ENCODE measurements at regions not wholly inside any gene's neighbourhood (a gene's known extent, or its start where the extent isn't known, plus 50 kb on each side); places are given as distances from the start of the nearest gene placed in this dataset.
"Not testable (repeated sequence)": the region's sequence is repeated elsewhere in the genome, so short reads cannot be mapped to it uniquely, and the experiment has no call there.

DNA sequence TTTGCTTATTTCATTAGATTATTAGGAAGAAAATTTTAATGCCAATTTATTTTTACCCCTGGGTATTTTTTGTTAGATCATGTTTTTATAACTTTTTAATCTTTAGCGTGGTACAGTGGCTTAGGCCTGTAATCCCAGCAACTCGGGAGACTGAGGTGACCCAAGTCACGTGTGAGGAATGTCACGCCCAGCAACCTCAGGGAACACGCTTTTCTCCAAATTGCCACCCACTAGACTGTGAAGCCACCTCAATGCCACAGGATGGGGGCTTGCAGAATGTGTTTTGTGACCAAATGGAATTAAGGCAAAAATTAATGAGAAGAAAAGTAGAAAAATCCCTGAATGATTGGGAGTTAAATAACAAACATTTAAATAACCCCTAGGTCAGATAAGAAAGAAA, 141.8 kb downstream of the LAT start:
- no peak for DNase-seq

DNA sequence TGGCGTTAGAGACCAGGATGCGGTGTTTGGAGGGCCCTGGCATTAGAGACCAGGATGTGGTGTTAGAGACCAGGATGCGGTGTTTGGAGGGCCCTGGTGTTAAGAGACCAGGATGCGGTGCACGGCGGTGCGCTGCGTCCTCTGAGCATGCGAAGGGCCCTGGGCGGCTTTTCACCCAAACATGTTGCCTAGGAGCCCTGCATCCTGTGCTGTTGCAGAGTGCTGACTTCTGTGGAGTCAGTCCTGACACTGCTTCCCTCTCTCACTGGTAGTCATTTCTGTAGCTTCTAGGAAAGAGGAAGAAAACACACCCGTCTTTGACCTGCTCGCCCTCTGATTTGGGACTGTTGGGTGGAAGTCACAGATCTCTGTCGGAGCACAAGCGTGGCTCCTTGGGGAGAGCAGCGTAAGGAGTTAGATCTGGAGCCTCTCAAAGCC, 141.2 kb downstream of the LAT start:
- no peak for DNase-seq

DNA sequence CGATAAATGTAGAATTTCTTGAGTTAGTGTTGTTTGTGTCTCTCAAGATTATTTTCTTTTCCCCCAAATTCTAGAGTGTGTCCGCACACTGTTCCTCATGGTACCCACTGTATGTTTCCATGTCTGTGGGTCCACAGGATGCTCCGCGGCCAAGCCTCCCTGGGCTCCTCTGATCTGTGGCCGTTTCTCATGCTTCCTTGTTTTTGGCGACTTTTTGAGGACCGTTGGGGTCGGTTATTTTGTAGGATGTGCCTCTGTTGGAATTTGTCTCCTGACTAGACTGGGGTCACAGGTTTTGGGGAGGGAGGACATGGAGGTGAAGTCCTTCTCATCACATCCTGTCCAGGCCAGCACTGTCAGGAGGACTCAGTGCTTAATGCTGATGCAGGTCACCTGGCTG, 140.0 kb downstream of the LAT start:
- DNase-seq: no peak

DNA sequence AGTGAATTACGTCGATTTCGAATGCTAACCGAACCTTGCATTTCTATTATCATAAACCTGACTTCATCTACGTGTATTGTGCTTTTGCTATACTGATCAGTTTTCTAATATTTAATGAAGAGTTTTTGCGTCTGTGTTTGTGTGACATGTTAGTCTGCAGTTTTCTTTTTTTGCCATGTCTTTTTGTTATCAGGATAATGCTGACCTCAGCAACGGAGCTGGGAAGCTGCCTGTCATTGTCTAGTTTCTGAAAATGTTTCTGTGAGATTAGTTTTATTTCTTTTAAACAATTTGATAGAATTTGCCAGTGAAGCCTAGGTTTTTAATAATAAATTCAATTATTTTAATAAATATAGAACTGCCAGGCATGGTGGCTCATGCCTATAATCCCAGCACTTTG, 139.3 kb downstream of the LAT start:
- not testable (repeated sequence) for DNase-seq

DNA sequence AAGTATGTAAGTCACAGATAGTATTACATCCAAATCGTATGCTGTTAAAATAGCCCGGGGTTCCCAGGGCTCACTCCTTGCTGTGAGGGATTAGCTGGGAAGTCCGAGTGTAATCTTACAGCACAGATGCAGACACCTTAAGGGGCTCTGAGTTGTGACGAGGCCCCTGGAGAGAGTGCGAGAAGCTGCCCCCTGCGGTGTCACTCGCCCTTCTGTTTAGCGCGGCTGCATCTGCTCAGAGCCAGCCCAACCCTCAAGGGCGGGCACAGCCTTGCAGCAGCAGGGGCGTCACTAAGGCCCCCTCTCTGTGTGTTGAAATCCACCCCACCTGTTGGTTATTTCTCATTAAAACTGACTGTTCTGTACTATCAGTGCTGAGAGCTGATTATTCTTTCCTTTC, 135.8 kb downstream of the LAT start:
- DNase-seq: not testable (repeated sequence)

DNA sequence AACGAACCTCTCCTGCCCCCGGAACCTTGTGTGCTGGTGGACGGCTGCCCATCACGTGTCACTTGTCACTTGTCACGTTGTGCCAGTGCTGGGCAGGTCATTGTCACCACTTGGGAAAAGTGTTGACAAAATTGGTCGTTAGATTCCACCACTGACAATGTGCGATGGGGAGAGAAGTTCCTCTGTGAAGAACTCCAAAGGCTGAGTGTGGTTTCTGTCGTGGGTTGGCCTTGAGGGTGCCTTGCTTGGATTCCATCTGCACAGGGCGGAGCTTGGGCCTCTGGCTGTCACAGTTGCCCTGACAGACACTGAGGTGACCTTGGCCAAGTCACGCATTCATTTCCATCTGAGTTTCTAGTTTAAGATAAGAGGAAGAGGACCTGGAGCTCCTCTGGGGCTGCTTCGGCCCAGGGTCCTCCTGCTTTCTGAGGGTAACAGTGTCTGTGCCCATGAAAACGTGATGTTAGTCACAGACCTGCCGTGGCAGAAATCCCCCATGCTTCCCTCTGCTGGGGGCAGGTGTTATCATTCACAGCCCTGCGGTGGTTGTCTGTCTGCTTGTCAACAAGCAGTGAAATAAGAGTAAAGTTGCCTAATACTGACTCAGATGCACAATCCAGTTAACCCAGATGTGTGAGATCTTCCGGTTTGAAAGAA, 133.6 kb downstream of the LAT start:
- DNase-seq: not testable (repeated sequence)

DNA sequence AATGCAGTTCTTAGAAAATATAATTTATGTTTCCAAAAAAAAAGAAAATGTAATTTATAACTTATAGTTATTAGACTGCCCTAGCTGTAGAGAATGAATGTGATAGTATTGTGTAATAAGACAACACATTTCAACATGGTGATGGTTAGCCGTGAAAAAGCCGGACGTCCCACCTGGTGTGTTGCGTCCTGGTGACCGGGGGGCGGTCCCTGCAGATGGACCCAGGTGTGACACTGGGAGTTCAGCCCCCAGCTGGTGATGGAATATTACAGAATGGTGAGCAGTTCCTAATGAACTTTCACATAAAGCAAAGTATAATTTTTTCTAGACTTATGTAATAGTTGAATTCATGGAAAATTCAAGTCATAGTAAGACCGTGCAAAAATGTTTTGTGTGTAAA, 132.8 kb downstream of the LAT start:
- no peak for DNase-seq

DNA sequence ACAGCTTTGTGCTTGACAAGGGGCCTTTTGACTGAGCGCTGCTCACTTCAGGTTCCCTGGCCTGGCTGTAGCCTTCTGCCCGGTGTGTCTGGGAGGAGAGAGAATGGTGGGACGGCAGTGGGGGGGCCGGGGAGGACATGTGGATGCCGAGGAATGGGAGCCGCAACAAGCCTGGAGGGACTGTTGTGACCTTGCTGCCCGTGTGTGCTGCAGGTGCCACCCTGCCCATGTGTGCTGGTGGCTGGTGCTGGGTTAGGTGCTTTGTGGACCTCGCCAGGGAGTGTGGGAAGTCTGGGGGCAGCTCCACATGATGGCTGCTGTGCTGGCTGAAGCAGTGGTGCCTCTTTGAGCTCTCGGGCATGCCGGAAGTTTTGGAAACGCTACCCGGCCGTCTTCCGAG, 132.1 kb downstream of the LAT start:
- no peak for DNase-seq

DNA sequence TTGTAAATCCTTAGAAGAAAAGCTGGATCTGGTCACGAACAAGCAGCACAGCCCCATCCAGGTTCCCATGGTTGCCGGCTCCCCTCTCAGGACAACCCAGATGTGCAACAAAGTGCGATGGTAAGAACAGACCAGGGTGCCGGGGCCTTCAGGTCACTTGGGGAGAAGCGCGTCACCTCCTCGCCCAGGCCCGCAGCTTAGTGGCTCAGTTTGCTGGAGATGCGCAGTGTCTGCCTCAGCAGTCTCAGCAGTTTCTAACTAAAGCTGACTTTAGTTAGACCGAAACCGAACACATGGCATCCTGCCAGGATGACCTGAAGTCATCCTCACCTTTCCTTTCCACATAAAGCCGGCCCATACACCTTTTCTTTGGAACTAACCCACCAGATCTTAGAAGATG, 131.4 kb downstream of the LAT start:
- not testable (repeated sequence) for DNase-seq

DNA sequence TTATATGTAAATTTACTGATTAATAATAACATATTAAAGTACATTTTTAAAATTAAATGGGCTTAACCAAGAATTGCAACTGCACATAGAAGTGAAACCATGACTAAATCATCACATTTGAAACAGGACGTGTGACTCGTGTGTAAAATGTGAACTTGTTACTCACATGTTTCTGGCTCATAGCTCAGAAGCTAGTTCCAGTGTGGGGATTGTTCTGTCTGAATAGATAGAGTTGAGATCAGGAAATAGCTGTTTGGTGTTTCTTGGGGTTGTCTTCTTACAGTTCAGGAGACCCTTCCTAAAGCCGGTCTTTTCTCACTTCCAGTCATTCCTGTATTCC, 130.9 kb downstream of the LAT start:
- DNase-seq: not testable (repeated sequence)

DNA sequence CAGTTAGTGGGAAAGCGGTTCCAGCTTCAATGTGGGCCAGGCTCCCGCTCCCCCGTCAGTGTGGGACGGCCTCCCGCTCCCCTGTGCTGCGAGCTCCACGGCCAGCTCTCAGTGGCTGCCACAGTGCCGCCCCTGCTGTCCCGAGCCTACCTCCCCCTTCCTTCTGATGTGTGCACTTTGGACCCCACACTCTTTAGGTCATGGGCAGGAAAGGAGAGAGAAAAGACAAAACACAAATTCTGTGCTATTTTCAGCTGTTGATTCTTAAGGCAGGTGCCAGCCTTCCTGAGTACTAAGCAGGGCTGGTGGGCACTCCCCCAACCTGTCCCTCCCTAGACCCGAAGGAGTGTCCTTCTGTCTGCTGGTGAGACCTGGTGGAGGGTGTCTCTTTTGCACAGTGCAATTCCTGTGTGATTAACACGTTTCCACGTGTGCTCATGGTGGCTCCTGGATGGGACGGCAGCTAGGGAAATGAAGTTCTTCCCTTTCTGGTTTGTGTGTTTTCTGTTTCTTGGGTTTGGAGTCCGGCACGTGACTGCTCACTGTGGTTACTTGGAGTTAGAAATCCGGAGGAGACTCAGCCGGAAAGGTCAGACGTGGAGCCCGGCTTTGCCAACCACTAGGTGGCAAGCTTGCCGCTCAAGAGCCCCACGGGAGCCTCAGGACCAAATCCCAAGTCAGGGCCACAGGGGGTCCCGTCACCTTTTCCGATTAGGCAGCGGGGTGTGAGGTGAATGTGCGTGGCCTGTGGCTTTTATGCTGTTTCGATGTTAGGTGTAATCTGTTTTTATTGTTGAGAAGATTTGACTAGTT, 130.3 kb downstream of the LAT start:
- DNase-seq: not testable (repeated sequence)

DNA sequence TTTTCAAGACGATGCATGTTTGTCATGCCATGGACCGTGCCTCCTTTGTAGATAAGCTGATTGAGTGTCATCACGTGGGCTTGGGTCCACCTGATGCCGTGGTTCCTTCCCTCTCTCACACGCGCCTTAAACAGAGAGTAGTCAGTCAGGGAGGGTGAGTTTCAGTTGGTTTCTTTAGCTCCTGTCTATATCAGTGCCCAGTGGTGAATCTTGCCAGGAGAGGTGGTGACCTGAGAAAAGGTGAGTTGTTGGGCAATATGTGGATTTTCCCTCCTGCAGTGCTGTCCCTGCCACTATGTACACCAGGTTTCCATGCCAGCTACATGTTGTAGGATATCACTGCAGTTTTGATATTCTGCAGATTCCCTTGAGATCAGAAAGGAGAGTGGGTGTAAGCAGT, 129.7 kb downstream of the LAT start:
- no peak for DNase-seq

DNA sequence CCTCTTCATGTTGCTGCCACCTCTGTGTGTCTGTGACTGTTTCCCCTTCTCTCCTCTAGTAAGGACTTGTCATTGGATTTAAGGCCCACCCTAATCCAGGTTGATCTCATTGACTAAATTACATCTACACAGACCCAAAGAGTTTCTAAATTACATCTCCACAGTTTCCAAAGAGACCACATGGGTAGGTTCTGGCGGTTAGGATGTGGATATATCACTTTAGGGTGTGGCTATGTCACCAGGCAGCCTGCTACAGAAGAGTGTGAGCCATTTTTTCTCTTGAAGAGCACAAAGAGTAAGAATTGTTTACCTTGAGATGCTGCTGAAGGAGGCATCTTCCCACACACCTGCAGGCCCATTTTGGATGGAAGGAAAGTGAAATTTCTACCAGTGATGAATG, 128.6 kb downstream of the LAT start:
- DNase-seq: not testable (repeated sequence)

DNA sequence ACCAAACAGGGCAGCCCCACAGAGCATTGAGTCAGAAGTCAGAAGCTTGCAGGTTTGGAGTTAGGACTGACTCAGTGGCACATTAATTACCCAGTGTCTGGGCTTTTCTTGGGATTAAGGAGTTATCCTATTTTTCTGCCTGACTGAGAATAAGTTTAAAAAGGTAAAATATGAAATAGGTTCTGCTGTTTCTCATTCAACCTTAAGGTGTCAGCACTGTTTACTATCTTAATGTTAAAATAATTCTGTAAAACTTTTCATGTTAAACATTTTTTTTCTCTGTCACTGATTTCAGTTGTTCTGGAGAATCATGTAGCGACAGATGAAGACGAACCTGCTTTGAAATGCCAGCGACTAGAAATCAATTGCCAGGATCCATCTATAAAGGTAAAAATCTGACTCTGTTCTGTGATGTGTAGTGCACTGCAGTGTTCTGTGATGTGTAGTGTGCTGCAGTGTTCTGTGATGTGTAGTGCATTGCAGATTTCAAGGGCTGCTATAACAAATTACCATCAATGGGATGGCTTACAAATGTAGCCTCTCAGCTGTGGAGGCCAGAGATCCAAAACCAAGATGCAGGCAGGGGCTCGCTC, 128.0 kb downstream of the LAT start:
- DNase-seq: no peak

DNA sequence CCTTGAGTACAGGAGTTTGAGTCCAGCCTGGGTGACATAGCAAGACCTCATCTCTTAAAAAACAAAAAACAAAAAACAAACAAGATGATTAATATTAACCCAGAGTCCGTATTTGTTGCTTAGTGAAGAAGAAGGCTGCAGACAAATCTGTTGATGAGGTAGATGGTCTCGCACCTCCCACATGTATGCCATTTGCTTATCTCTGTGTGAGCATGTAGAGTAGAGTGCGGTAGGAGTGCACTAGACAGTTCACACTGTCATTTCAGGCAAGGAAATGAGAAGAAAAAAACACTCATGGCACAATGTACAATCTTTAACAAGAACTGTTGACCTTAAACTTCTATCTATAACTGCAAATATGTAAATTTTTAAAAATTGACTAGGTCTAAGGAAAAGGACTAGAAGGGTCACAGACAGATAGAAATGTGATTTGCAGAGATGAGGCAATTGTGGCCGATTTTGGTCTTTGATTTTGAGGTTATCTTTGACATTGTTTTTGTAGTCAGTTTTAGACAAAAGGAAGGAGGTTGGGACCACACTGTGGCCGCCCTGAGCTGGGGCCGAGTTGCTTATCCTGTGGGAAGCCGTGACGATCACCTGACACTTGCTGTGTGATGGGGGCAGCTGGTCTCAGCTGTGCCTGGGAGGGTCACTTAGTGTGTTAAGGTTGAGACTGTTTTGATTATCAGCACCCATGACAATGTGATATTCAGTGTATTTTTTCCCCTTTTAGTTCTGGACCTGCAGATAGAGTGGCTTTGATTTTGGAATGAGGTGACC, 127.2 kb downstream of the LAT start:
- not testable (repeated sequence) for DNase-seq

DNA sequence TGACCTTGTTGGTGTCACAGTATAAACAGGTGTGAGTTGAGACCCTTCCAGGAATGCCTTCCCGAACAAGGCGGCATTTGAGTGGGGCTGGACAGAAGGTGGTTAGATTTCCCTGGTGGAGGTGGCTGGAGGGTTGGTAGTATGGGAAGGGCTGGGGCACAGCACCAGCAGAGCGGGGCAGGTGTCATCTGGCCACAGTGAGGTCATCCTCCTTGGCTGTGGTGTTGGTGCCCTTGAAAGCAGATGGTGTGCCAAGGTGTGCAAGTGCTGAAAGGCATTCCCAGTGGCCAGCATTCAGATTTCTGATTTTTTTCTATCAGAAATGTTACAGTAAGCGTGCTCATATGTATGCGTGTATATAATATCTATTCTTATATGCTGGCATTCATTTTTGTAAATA, 126.6 kb downstream of the LAT start:
- DNase-seq: no peak

DNA sequence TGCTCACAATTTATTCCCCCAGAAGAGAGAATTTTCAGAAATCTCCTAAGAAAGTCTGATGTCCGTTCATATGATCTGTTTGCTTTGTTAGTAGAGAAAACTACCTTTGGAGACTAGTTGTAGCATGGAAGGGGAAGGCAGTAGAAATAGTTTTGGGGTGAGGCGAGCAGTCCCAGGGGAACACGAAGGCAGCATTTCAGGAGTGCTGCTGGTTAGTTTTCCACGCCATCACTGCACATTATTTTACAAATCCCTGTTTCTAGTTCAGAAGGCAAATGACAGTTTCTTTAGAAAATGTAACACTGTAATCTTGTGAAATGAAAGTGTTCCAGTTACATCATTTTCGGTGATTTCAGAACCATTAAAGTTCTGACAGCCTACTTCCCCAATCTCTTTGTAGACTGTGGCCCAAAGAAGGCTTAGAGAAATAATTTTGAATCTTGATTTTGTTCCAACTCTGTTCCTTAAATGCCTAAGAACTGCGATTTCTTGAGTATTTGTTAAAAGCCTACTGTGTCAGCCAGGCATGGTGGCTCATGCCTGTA, 123.8 kb downstream of the LAT start:
- not testable (repeated sequence) for DNase-seq

DNA sequence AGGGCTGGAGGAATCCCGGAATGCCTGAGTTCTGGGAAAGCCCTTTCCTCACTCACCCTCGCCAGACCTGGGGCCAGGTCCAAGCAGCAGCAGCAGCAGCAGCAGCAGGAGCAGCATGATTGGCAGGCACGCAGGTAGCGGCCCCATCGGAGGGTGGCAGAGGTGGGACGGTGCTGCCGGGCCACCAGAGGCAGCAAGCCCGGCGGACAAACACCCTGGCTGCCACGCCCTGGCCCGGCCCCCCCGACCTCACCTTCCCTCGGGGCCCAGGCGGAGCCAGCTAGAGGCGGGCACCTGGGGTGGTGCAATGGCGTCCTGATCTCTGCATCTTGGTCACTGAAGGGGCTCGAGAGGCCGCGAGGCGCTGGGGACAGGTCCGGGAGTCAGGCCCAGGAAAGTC, 122.4 kb downstream of the LAT start:
- no peak for DNase-seq

DNA sequence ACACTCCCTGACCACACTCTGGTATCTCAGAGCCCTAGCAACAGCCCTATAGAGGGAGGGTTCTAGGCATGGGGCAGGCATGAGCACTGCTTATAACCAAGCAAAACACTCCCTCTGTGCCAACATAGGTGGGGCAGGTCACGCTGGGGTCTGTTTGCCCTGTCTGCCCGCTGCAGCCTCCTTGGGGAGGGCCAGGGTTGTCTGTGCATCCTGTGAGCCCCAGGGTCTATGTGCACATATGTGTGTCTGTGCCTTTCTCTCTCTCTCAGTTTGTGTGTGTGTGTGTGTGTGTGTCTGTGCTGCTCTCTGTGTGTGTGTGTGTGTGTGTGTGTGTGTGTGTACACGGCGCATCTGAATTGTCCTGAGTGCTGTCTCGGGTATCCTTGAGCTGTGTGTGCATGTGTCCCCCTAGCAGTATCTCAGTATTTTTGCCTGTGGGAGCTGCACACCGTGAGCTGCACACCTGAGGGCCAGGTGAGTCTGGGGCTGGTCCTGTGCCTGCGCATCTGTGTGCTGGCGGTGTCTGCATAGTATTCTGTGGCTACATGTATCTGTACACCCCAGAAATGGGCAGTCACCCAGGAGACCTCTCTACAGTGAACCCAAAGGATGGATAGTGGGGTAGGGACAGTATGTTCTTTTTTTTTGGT, 121.5 kb downstream of the LAT start:
- DNase-seq: not testable (repeated sequence)

DNA sequence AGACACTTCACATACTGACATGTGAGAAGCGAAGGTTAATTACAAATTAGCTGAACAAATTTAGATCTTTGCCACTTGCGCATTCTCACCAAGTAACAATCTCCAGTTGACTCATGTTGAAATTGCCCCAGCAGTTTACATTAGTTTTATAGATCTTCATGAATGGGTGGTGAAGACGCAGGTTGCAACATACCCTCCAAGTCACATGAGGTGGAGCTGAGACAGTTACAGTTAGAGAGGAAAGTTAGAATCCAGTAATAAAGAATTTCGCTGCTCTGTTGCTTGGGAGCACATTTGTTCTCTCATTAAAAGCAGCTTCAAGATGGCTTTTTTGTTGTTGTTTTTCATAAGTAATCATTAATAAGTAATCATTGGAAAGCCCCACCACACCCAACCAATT, 119.7 kb downstream of the LAT start:
- not testable (repeated sequence) for DNase-seq

DNA sequence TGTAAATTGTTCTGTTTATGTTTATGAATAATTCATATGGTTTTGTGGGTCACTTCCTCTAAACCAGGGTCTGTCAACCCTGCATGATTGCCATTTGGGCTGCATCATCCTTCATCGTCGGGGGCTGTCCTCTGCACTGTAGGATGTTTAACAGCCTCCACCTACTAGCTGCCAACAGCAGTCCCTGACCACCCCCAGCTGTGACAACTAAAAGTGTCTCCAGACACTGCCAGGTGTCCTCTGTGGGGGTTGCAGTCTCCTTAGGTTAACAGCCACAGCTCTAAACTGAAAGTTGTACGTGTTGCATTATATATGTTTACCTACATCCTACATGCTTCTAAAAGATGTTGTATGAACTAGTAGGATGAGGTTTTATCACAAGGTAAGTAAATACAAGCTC, 113.1 kb downstream of the LAT start:
- DNase-seq: not testable (repeated sequence)

Measured in activated T-cell treated with anti-CD3 and anti-CD28 coated beads for 4 hours (primary cell).